ENCODE measurements at regions not wholly inside any gene's neighbourhood (a gene's known extent, or its start where the extent isn't known, plus 50 kb on each side); places are given as distances from the start of the nearest gene placed in this dataset.
"Not testable (repeated sequence)": the region's sequence is repeated elsewhere in the genome, so short reads cannot be mapped to it uniquely, and the experiment has no call there.

DNA sequence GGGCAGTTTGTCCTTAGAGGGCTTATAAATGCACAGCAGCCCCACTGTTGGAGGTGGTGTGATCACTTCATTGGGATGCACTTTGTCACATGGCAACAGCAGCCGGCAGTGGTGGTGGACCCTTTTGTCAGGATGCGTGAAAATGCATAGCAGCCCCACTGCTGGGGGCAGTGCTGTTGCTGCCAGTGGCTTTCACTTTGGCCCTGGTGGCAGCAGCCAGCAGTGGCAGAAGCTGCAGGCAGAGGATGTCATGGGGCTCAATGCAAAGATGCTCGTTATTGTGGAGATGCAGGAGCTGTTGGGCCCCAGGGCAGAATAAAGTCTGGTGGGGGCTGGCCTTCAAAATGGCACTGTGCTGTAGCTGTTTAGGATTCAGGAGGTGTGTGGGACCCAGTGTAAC lies 173.0 kb upstream of the DAAM1 start:
- no peak for TF ChIP-seq ZNF274 (IDR thresholded peaks at IDR 0.05; ENCODE audit: low read depth, low read length)

DNA sequence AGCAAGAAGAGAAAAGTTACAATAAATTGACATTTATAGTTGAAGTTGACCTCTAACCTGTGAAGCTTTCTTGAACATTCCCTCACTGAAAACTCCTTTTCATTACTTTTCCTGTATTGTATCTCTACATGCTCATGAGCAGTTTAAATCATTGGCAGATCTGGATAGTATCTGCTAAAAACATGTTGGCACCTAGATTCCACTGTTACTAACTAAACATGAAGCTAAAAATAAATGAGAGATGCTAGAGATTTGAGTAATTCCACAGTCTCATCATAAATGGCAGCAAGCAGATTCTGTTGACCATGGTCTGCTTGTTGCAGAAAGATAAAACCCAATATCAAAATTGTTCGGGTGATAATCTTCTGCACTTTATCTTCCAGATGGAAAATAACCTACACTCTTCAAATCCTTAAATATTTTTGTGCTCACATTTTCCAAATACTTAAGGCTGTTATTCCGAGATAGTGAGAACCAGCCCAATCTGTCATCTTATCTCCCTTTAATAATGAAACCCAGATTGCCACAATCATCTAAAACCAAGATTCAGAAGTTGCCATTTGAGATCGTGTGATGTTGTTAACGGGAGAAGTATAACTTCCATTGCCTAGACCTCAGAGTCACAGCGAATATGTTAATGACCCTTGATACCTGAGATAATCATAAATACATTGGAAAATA lies 171.0 kb upstream of the DAAM1 start:
- no peak for TF ChIP-seq ZNF274 (IDR thresholded peaks at IDR 0.05; ENCODE audit: low read depth, low read length)
- no peak overlapping the region for H3K4me3 ChIP-seq (ENCODE audit: low read length)

More for the DNA sequence above, 173.0 kb upstream of the DAAM1 start:
- no peak overlapping the region for H3K4me3 ChIP-seq (ENCODE audit: low read length)

DNA sequence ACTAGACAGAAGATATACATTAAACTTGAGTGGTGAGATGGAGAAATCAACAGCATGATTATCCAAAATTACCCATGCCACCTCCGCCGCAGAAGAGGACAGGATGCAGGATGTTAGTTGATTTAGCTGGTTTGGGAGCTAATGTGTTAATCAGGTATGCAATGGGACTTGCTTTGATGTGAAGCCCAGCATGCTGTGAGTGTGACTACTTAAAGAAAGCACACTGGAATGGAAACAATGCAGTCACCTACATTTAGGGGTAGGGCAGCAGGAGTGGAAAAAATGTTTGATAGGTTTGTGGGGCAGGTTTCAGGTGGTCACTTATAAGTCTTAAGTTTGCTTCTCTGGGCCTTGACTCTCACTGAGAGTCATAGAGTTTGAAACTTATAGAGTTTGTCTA lies 170.0 kb upstream of the DAAM1 start:
- TF ChIP-seq ZNF274 (IDR thresholded peaks at IDR 0.05; ENCODE audit: low read depth, low read length): no peak
- no peak overlapping the region for H3K4me3 ChIP-seq (ENCODE audit: low read length)

DNA sequence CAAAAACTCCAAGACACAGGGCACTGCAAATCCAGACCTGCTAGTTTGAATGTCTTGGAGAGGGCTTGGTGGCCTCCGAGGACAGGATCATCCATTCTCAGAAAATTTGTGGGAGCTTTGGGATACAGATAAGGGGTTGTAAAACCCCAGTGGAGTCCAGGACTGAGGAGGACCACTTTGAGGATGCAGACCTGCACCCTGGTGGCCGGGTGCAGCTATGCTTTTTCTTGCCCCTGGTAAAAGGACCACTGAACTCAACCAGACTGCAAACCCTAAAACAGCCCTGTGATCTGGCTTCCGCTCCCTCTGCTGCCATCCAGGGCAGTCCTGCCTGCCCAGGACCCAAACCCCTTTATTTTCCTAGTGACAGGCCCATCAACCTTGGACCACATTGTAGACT lies 169.5 kb upstream of the DAAM1 start:
- no peak for TF ChIP-seq ZNF274 (IDR thresholded peaks at IDR 0.05; ENCODE audit: low read depth, low read length)
- no peak overlapping the region for H3K4me3 ChIP-seq (ENCODE audit: low read length)

DNA sequence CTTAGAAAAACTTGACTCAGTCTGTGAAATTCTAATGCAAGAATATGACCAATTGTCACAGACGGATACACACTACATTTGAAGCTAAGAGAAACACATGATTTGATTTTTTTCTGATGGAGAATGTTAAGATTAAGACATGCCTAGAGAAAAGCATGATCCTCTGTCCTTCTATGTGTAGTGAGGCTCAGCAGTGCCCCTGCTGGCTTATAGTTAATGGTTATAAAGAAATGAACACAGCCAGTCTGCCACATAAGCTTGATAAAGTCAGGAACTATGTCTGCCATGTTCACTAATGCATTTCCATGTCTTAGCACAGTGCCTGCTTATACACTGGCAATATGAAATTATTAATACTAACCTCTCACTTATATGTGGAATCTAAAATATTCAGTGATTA lies 168.1 kb upstream of the DAAM1 start:
- TF ChIP-seq ZNF274 (IDR thresholded peaks at IDR 0.05; ENCODE audit: low read depth, low read length): no peak
- H3K4me3 ChIP-seq (ENCODE audit: low read length): no peak overlapping the region

DNA sequence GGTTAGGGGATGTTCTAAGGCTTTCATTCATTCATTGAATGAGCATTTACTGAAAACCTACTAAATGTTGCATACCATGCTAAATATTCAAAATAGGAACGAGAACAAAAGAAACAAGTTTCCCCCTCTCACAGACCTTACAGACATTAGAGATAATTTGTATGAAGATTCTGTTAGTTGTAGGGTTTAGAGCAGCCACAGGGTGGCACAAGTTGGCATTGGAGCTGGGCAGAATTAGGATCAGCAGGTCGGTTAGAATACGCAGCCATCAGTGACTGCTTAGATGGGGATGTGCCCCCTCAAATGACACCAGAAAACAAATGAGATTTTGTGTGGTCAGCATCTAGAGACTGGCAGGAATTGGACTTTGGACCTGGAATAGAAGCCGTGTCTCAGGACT lies 166.3 kb upstream of the DAAM1 start:
- no peak overlapping the region for H3K4me3 ChIP-seq (ENCODE audit: low read length)
- TF ChIP-seq ZNF274 (IDR thresholded peaks at IDR 0.05; ENCODE audit: low read depth, low read length): no peak

DNA sequence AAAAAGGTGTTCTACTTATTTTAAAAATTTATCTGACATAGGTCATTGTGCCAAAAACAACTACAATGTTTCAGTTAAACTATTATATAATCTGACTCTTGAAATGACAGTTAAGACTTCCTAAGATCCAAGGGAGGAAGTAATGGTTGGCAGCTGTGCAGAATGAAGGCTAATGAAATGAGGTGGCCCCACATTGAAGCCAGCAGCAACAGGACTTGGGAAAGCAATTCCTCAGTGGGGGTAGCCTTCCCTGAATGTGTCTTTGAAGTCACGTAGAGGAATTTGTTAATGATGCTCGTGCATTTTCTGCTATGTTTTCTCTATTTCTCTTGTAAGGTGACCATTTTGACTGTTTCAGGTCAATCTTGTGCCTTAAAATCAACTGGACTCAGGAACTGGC lies 162.4 kb upstream of the DAAM1 start:
- TF ChIP-seq ZNF274 (IDR thresholded peaks at IDR 0.05; ENCODE audit: low read depth, low read length): no peak
- H3K4me3 ChIP-seq (ENCODE audit: low read length): no peak overlapping the region

DNA sequence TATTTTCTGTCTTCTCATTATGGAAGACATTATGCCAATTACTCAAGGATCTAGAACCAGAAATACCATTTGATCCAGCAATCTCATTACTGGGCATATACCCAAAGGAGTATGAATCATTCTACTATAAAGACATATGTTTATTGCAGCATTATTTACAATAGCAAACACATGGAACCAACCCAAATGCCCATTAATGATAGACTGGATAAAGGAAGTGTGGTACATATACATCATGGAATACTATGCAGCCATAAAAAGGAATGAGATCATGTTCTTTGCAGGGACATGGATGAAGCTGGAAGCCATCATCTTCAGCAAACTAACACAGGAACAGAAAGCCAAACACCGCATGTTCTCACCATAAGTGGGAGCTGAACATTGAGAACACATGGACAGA lies 161.8 kb upstream of the DAAM1 start:
- not testable (repeated sequence) for H3K4me3 ChIP-seq (ENCODE audit: low read length)

DNA sequence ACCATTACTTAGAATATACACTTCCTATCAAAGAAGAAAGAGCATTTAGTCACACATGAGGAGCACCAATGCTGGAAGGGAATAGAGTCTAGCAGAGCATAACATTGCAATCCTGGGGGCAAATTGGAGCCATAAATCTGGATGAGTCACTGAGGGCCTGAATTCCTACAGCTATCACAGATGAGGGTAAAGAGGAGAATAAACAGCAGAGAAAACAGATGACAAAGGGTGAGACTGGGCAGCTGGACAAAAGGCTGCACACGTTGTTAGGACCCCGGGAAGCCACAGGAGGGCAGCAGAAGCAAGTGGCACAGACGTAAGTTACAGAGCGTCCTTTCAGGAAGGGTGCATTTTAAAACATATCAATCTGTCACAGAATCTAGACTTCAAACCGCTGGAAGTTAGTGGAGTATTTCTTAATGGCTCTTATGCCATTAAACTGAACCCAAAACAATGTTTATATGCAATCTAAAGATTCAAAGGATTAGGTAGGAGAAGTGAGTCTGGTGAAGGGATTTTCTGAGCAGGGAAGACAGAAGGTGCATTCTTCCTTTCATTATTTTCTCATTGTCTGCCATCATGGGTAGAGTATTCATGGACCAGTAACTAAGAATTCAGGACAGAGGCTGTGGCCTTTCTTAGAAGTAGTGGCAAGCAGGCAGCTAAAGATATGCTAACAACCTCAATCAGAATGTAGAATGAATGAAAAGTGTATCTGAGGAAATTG lies 159.8 kb upstream of the DAAM1 start:
- no peak overlapping the region for H3K4me3 ChIP-seq (ENCODE audit: low read length)
- TF ChIP-seq ZNF274 (IDR thresholded peaks at IDR 0.05; ENCODE audit: low read depth, low read length): no peak

DNA sequence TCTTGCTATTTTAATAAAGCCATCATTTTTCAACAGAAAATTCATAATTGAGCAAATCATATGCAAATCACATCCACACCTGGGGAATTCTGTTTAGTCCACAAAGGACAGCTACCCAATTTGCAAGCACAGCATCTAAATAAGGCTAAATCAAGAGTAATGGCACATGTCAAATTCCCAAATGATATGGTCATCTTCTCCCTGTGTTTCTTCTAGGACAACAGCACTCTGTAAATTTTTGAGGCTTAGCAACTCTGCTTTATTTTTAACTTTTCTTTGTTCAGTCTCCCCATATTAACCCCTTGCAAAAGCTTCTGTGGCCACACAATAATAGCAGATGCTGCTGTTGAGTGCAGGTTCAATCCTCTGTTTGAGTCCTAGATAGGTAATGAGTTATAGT lies 155.6 kb upstream of the DAAM1 start:
- no peak for TF ChIP-seq ZNF274 (IDR thresholded peaks at IDR 0.05; ENCODE audit: low read depth, low read length)

DNA sequence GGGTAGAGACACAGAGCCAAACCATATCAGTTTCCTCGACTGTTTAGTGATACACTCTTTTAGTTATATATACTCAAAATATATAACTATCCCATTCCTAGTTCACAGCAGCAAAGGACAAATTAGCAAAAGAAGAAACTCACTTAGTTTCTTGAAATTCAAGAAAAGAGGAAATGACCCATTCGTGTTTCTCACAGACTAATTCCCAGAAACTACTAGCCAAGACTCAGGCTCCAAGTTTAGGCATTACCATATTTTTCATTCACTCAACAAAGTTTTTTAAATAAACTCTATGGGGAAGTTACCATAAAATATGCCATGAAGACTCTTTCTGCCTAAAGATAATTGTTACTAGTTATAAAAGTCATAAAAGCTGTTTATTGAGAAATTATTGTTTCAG lies 152.3 kb upstream of the DAAM1 start:
- TF ChIP-seq ZNF274 (IDR thresholded peaks at IDR 0.05; ENCODE audit: low read depth, low read length): no peak
- no peak overlapping the region for H3K4me3 ChIP-seq (ENCODE audit: low read length)

More for the DNA sequence above, 155.6 kb upstream of the DAAM1 start:
- H3K4me3 ChIP-seq (ENCODE audit: low read length): no peak overlapping the region

DNA sequence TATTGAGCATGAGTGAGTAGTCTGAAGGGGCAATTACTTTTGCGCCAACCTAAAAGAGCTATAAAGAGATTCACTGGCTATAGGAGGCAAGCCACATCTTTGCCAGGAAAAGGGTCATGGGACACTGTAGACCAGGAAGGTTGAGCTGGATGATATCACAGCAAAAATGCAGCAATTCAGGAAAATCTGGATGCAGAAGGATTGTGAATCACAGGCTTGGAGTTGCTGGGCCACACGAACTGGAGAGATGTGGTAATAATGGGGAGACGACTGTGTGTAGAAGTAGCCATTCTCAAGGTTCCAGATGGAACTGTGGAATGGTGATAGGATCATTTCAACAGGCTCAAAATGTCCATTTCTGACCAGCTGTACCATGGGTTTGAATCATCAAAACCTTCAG lies 151.4 kb upstream of the DAAM1 start:
- no peak overlapping the region for H3K4me3 ChIP-seq (ENCODE audit: low read length)
- no peak for TF ChIP-seq ZNF274 (IDR thresholded peaks at IDR 0.05; ENCODE audit: low read depth, low read length)

DNA sequence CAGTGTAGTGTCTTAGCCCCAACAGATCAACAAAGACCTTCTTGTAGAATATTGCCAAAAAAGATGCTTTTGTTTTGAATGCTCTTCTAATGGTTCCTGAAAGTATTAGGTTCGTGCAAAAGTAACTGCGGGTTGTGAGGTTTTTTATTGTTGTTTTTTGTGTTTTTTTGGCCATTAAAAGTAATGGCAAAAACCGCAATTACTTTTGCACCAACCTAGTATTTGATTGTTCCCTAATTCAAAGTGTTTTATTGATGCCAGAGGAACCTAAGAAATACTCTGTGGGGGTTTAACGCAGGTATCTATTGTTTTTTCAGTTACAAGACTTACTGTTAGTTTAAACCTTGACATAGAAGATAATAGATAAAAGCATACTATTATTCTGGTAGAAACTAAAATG lies 150.8 kb upstream of the DAAM1 start:
- H3K4me3 ChIP-seq (ENCODE audit: low read length): no peak overlapping the region
- no peak for TF ChIP-seq ZNF274 (IDR thresholded peaks at IDR 0.05; ENCODE audit: low read depth, low read length)

DNA sequence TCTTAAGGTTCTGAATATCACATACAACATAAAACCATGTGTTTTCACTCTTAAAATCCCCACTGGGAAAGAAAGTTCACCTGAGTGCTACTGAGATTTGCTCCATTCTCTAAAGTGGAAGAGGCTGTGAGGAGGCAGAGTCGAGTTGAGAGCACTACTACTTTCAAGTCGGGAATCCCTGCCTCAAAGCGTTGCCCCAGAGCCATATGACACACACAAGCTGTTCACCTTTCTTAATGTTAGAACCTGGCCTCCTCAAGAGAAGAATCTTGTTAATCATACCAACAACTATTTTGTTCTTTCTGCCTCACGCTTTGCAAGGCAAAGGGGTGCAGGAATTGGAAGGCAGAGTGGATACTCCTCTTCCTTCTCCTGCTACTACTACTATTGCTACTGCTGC lies 149.7 kb upstream of the DAAM1 start:
- no peak overlapping the region for H3K4me3 ChIP-seq (ENCODE audit: low read length)
- TF ChIP-seq ZNF274 (IDR thresholded peaks at IDR 0.05; ENCODE audit: low read depth, low read length): no peak

DNA sequence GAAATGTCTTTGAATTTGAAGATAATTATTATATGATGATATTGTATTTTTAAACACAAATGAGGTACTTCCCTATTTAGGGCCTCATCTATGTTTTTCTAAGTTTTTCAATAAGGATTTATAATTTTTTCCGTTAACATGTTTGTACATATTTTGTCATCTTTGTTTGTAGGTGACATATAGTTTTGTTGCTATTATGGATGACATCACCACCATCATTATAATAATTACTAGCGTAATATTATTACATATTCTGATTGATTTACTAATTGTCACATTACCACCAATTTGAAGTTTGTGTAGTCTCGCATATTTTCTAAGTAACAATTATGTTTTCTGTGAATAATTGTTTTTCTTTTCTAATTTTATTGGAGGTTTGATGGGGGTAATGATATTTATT lies 147.2 kb upstream of the DAAM1 start:
- TF ChIP-seq ZNF274 (IDR thresholded peaks at IDR 0.05; ENCODE audit: low read depth, low read length): no peak

DNA sequence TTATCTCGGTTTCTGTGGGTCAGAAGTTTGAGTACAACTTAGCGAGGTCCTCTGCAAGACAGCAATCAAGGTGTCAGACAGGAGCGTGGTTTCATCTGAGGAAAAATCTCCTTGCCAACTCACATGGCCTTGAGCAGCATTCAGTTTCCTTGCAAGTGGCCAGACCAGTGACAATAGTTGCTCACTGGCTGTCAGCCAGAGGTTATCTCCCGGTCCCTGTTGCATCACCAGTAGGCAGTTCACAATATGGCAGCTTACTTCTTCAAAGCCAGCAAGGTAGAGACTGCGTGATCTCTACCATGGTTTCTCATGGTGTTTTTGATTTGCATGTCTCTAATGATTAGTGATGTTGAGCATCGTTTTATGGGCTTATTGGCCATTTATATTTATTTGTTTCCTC lies 143.8 kb upstream of the DAAM1 start:
- TF ChIP-seq ZNF274 (IDR thresholded peaks at IDR 0.05; ENCODE audit: low read depth, low read length): no peak
- H3K4me3 ChIP-seq (ENCODE audit: low read length): no peak overlapping the region

More for the DNA sequence above, 147.2 kb upstream of the DAAM1 start:
- no peak overlapping the region for H3K4me3 ChIP-seq (ENCODE audit: low read length)
